PC-3 (cell line): ENCODE measurements at regions not wholly inside any gene's neighbourhood (a gene's known extent, or its start where the extent isn't known, plus 50 kb on each side); places are given as distances from the start of the nearest gene placed in this dataset.

Experiments
- ATAC-seq: fragments of 200-7000 bp; cut with Tn5 transposase; 2 replicates; pipeline ENCODE4 v1.9.1; 2020; ENCODE audit warnings: mild to moderate bottlenecking, moderate library complexity
- BruUV-seq: library from RNA; stranded (reverse); fragments of 400-500 nt; replicated peaks from 2 replicates; lab custom pipeline; 2021; lab: Mats Ljungman, UMichigan
- CTCF ChIA-PET: fragments of 300-600 bp; sonication (Branson Sonifier 250); formaldehyde crosslinking; loops from one replicate; lab custom pipeline; 2022; ENCODE audit warnings: antibody characterized with exemption; lab: Charles Lee
- POLR2A ChIA-PET: fragments of 300-600 bp; sonication (Branson Sonifier 250); formaldehyde crosslinking; loops from one replicate; lab custom pipeline; 2022; ENCODE audit warnings: antibody characterized with exemption; ENCODE audit not compliant: unreplicated experiment; lab: Charles Lee
- DNase-seq: peaks from one replicate; pipeline ENCODE4 v3.0.0-alpha.2; 2015
- H2AFZ ChIP-seq: fragments of 300-600 bp; sonication (generic); 2 replicates; pipeline ENCODE4 v1.6.0; 2016; ENCODE audit warnings: antibody characterized with exemption, low read length
- H3F3A ChIP-seq: fragments of 300-600 bp; sonication (generic); one replicate; pipeline ENCODE4 v1.6.0; 2017; ENCODE audit warnings: antibody characterized with exemption, low read length, control low read depth, mild to moderate bottlenecking; ENCODE audit not compliant: unreplicated experiment
- H3K27ac ChIP-seq: fragments of 300-600 bp; sonication (generic); 2 replicates; pipeline ENCODE4 v1.5.1; 2016; ENCODE audit warnings: mild to moderate bottlenecking, low read length
- H3K27me3 ChIP-seq: fragments of 300-600 bp; sonication (generic); 2 replicates; pipeline ENCODE4 v1.6.1; 2016; ENCODE audit warnings: low read length, mixed read lengths
- H3K36me3 ChIP-seq: fragments of 300-600 bp; sonication (generic); 2 replicates; pipeline ENCODE4 v1.6.1; 2016; ENCODE audit warnings: low read depth, mixed run types, low read length, mixed read lengths
- H3K4me1 ChIP-seq: fragments of 300-600 bp; sonication (generic); 2 replicates; pipeline ENCODE4 v1.5.1; 2016; ENCODE audit warnings: low read length; ENCODE audit not compliant: insufficient read depth
- H3K4me2 ChIP-seq: fragments of 300-600 bp; sonication (generic); 2 replicates; pipeline ENCODE4 v1.6.0; 2016; ENCODE audit warnings: low read length
- H3K4me3 ChIP-seq: fragments of 300-600 bp; sonication (generic); 2 replicates; pipeline ENCODE4 v1.5.1; 2016; ENCODE audit warnings: mild to moderate bottlenecking, low read length, mixed read lengths
- H3K79me2 ChIP-seq: fragments of 300-600 bp; sonication (generic); 2 replicates; pipeline ENCODE4 v1.6.1; 2017; ENCODE audit warnings: low read length, mixed read lengths
- H3K9ac ChIP-seq: fragments of 300-600 bp; sonication (generic); 2 replicates; pipeline ENCODE4 v1.6.0; 2016; ENCODE audit warnings: mild to moderate bottlenecking, low read length
- H3K9me2 ChIP-seq: fragments of 300-600 bp; sonication (generic); replicated peaks from 2 replicates; pipeline ENCODE4 v1.6.1; 2016; ENCODE audit warnings: mixed run types, low read length, mixed read lengths
- H3K9me3 ChIP-seq: fragments of 300-600 bp; sonication (generic); 2 replicates; pipeline ENCODE4 v1.6.1; 2016; ENCODE audit warnings: low read length, mixed read lengths
- H4K20me1 ChIP-seq: fragments of 300-600 bp; sonication (generic); 2 replicates; pipeline ENCODE4 v1.6.1; 2016; ENCODE audit warnings: low read length, mixed read lengths
- EZH2 ChIP-seq: fragments of 300-600 bp; sonication (generic); IDR thresholded peaks from one replicate; pipeline ENCODE4 v1.6.1; 2017; ENCODE audit warnings: antibody characterized with exemption, mild to moderate bottlenecking, low read length; ENCODE audit not compliant: unreplicated experiment
- EZH2phosphoT487 ChIP-seq: fragments of 300-600 bp; sonication (generic); IDR thresholded peaks from 2 replicates; pipeline ENCODE4 v1.6.1; 2018; ENCODE audit warnings: mild to moderate bottlenecking, antibody characterized with exemption, low read length, borderline replicate concordance
- intact Hi-C: fragments of 100-400 bp; cut with micrococcal nuclease; formaldehyde crosslinking; loops from 2 replicates; pipeline ENCODE4 v1.9.0; 2023
- TF ChIP-seq, protein P1 (sequence below): fragments of 300-600 bp; sonication (generic); conservative IDR thresholded peaks from 2 replicates; pipeline ENCODE4 v1.5.1; 2017; ENCODE audit warnings: antibody characterized with exemption, low read depth, mild to moderate bottlenecking, low read length

GRCh38 chr18:56409736-56410135 lies 228.7 kb downstream of the TXNL1 start:
- intact Hi-C loops, result no loop called here
- no peak overlapping the region for H2AFZ ChIP-seq
- TF ChIP-seq EZH2phosphoT487 (no peak), EZH2 (no peak)
- TF ChIP-seq, protein P1, sequence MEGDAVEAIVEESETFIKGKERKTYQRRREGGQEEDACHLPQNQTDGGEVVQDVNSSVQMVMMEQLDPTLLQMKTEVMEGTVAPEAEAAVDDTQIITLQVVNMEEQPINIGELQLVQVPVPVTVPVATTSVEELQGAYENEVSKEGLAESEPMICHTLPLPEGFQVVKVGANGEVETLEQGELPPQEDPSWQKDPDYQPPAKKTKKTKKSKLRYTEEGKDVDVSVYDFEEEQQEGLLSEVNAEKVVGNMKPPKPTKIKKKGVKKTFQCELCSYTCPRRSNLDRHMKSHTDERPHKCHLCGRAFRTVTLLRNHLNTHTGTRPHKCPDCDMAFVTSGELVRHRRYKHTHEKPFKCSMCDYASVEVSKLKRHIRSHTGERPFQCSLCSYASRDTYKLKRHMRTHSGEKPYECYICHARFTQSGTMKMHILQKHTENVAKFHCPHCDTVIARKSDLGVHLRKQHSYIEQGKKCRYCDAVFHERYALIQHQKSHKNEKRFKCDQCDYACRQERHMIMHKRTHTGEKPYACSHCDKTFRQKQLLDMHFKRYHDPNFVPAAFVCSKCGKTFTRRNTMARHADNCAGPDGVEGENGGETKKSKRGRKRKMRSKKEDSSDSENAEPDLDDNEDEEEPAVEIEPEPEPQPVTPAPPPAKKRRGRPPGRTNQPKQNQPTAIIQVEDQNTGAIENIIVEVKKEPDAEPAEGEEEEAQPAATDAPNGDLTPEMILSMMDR, result no peak
- no peaks in the 10 kb centered on the region for H3K9me3 ChIP-seq
- H3K9me2 ChIP-seq, result 0 out of 2 replicates have a peak, but pooled peaks cover 4% of the 10 kb centered on the region
- ChIA-PET CTCF (no interaction called here), POLR2A (no interaction called here)
- H3K79me2 ChIP-seq, result no peaks in the 10 kb centered on the region
- no peaks in the 10 kb centered on the region for H4K20me1 ChIP-seq
- H3K27ac ChIP-seq, result no peak overlapping the region
- H3K4me3 ChIP-seq, result no peak overlapping the region
- H3K9ac ChIP-seq, result no peak overlapping the region
- H3K4me1 ChIP-seq, result no peaks in the 10 kb centered on the region
- ATAC-seq (no peak), DNase-seq (no peak)
- no peaks in the 10 kb centered on the region for H3F3A ChIP-seq
- H3K4me2 ChIP-seq, result no peak overlapping the region
- no peaks in the 10 kb centered on the region for H3K36me3 ChIP-seq
- H3K27me3 ChIP-seq, result no peaks in the 10 kb centered on the region
- BruUV-seq, result no TSS peak

- intact Hi-C loops, result no loop called here
- no peaks in the 10 kb centered on the region for H4K20me1 ChIP-seq
- no peak overlapping the region for H3K4me3 ChIP-seq
- POLR2A ChIA-PET, result no interaction called here
- DNase-seq (no peak), ATAC-seq (no peak)
- no peaks in the 10 kb centered on the region for H3K79me2 ChIP-seq
- H3K9me3 ChIP-seq, result no peaks in the 10 kb centered on the region
- CTCF ChIA-PET, result no interaction called here
- no peak overlapping the region for H3K27ac ChIP-seq
- no TSS peak for BruUV-seq
- no peak overlapping the region for H2AFZ ChIP-seq
- no peak overlapping the region for H3K9ac ChIP-seq
- H3F3A ChIP-seq, result no peaks in the 10 kb centered on the region
- no peaks in the 10 kb centered on the region for H3K27me3 ChIP-seq
- H3K4me2 ChIP-seq, result no peak overlapping the region
- H3K4me1 ChIP-seq, result peaks cover 13% of the 10 kb centered on the region
- 0 out of 2 replicates have a peak, but pooled peaks cover 4% of the 10 kb centered on the region for H3K9me2 ChIP-seq
- no peaks in the 10 kb centered on the region for H3K36me3 ChIP-seq
- TF ChIP-seq, protein P1, result no peak
- TF ChIP-seq EZH2phosphoT487 (no peak), EZH2 (no peak)
Observed at GRCh38 chr18:56407646-56408180, 230.7 kb downstream of the TXNL1 start.

- Histone ChIP-seq H3K9me3 (no peaks in the 10 kb centered on the region), H3K79me2 (no peaks in the 10 kb centered on the region), H3K27me3 (no peaks in the 10 kb centered on the region), H3F3A (no peaks in the 10 kb centered on the region), H3K9me2 (0 out of 2 replicates have a peak, but pooled peaks cover 4% of the 10 kb centered on the region), H3K4me2 (peak overlapping the region; percentile 66), H3K4me3 (peak overlapping the region; percentile 24; the same call in 1 of the 2 replicates), H4K20me1 (no peaks in the 10 kb centered on the region), H3K36me3 (no peaks in the 10 kb centered on the region), H3K4me1 (peaks cover 20% of the 10 kb centered on the region), H3K9ac (peak overlapping the region; percentile 22; the same call in 1 of the 2 replicates), H3K27ac (peak overlapping the region; percentile 75), H2AFZ (peak overlapping the region; percentile 42)
- ATAC-seq (peak; percentile 92), DNase-seq (peak; percentile 87)
- TF ChIP-seq EZH2 (no peak), EZH2phosphoT487 (no peak)
- TF ChIP-seq, protein P1, result no peak
- ChIA-PET CTCF (no interaction called here), POLR2A (interaction anchor here (0.7 kb wide), 1 partner anchor 81 kb away, joined by 3 read pairs; no protein-coding TSS in a partner anchor)
- intact Hi-C loops, result loop anchor here (2.0 kb wide), 1 partner anchor 38 kb away; no protein-coding TSS in a partner anchor
- no TSS peak for BruUV-seq
Observed at GRCh38 chr18:56402872-56403516, 235.4 kb downstream of the TXNL1 start.
